ENCODE measurements at regions not wholly inside any gene's neighbourhood (a gene's known extent, or its start where the extent isn't known, plus 50 kb on each side); places are given as distances from the start of the nearest gene placed in this dataset.

GRCh38 chr5:130678637-130679036 lies 486.4 kb downstream of the HINT1 start:
- TF ChIP-seq EZH2 (IDR thresholded peaks at IDR 0.05; ENCODE audit: borderline replicate concordance, control insufficient read depth, low read depth, low read length) (no peak), TCF3 (IDR thresholded peaks at IDR 0.05; ENCODE audit: borderline replicate concordance, insufficient read depth, low read depth, low read length) (no peak), ZBTB33 (IDR thresholded peaks at IDR 0.05) (no peak), CTCF (IDR thresholded peaks at IDR 0.05 in 2 of 3, conservative IDR thresholded peaks at IDR 0.05 in 1 of 3; ENCODE audit: control insufficient read depth in 2 of 3, extremely low read depth in 1 of 3, insufficient read depth in 1 of 3, low read depth in 3 of 3, low read length in 3 of 3) (no peak), CEBPB (IDR thresholded peaks at IDR 0.05; ENCODE audit: borderline replicate concordance in 1 of 2, low read depth in 2 of 2, low read length in 2 of 2) (no peak), POLR2A (IDR thresholded peaks at IDR 0.05; ENCODE audit: low read depth, low read length) (no peak), FOS (IDR thresholded peaks at IDR 0.05; ENCODE audit: borderline replicate concordance, extremely low read depth, insufficient read length) (no peak), CHD1 (IDR thresholded peaks at IDR 0.05; ENCODE audit: low read depth, low read length) (no peak), CBFB (IDR thresholded peaks at IDR 0.05; ENCODE audit: low read depth) (no peak), SMC3 (IDR thresholded peaks at IDR 0.05; ENCODE audit: borderline replicate concordance, low read length) (no peak), KDM1A (IDR thresholded peaks at IDR 0.05; ENCODE audit: borderline replicate concordance) (no peak), STAT3 (IDR thresholded peaks at IDR 0.05; ENCODE audit: low read depth, low read length) (no peak), REST (IDR thresholded peaks at IDR 0.05; ENCODE audit: low read depth, low read length) (no peak), E2F4 (IDR thresholded peaks at IDR 0.05; ENCODE audit: low read depth, low read length) (no peak)
